NCI-H510A treated with DMSO at 0.1 percent for 48 hours (cell line): ENCODE measurements at regions not wholly inside any gene's neighbourhood (a gene's known extent, or its start where the extent isn't known, plus 50 kb on each side); places are given as distances from the start of the nearest gene placed in this dataset.
"Not testable (repeated sequence)": the region's sequence is repeated elsewhere in the genome, so short reads cannot be mapped to it uniquely, and the experiment has no call there.

ENCODE experiments used
- DNase-seq: peaks from one replicate; lab custom pipeline; 2025; lab: John Stamatoyannopoulos, UW

GRCh38 chr2:83874712-83875430, 584.2 kb downstream of the SUCLG1 start:
- DNase-seq: no peak

GRCh38 chr2:83874066-83874465, 585.0 kb downstream of the SUCLG1 start:
- no peak for DNase-seq

- DNase-seq: no peak
Observed at GRCh38 chr2:83873110-83873509, 586.0 kb downstream of the SUCLG1 start.

- no peak for DNase-seq
Observed at GRCh38 chr2:83866211-83866610, 592.9 kb downstream of the SUCLG1 start.

GRCh38 chr2:83862600-83862999, 596.5 kb downstream of the SUCLG1 start:
- no peak for DNase-seq

- DNase-seq: no peak
Observed at GRCh38 chr2:83860320-83860719, 598.8 kb downstream of the SUCLG1 start.

GRCh38 chr2:83859553-83859952, 599.5 kb downstream of the SUCLG1 start:
- DNase-seq: no peak

- DNase-seq: no peak
Observed at GRCh38 chr2:83851066-83851465, 608.0 kb downstream of the SUCLG1 start.

GRCh38 chr2:83850071-83850725, 608.9 kb downstream of the SUCLG1 start:
- no peak for DNase-seq

- DNase-seq: no peak
Observed at GRCh38 chr2:83844490-83844889, 614.6 kb downstream of the SUCLG1 start.

GRCh38 chr2:83842421-83842820, 616.7 kb downstream of the SUCLG1 start:
- no peak for DNase-seq

GRCh38 chr2:83837823-83838222, 621.3 kb downstream of the SUCLG1 start:
- DNase-seq: no peak

- DNase-seq: no peak
Observed at GRCh38 chr2:83827618-83828017, 631.5 kb downstream of the SUCLG1 start.

- no peak for DNase-seq
Observed at GRCh38 chr2:83826577-83826976, 632.5 kb downstream of the SUCLG1 start.

GRCh38 chr2:83823229-83823628, 635.9 kb downstream of the SUCLG1 start:
- DNase-seq: no peak

- peak; percentile 23 for DNase-seq
Observed at GRCh38 chr2:83817511-83817910, 641.6 kb downstream of the SUCLG1 start.

- DNase-seq: no peak
Observed at GRCh38 chr2:83808878-83809277, 650.2 kb downstream of the SUCLG1 start.

GRCh38 chr2:83802604-83803003, 656.5 kb downstream of the SUCLG1 start:
- DNase-seq: no peak

GRCh38 chr2:83795777-83796176, 663.3 kb downstream of the SUCLG1 start:
- DNase-seq: no peak

GRCh38 chr2:83790467-83790866, 668.6 kb downstream of the SUCLG1 start:
- DNase-seq: not testable (repeated sequence)

- DNase-seq: not testable (repeated sequence)
Observed at GRCh38 chr2:83789674-83790073, 669.4 kb downstream of the SUCLG1 start.

- DNase-seq: not testable (repeated sequence)
Observed at GRCh38 chr2:83788938-83789566, 670.0 kb downstream of the SUCLG1 start.

- DNase-seq: no peak
Observed at GRCh38 chr2:83787189-83787588, 671.9 kb downstream of the SUCLG1 start.
